GM12878 (cell line): ENCODE measurements at regions not wholly inside any gene's neighbourhood (a gene's known extent, or its start where the extent isn't known, plus 50 kb on each side); places are given as distances from the start of the nearest gene placed in this dataset.

ENCODE experiments used
- ATAC-seq: fragments of 200-7000 bp; cut with Tn5 transposase; 3 replicates; pipeline ENCODE4 v1.9.1; 2020; ENCODE audit warnings: mild to moderate bottlenecking, moderate library complexity
- BruUV-seq: library from RNA; stranded (reverse); fragments of 400-500 nt; replicated peaks from 2 replicates; lab custom pipeline; 2021; lab: Mats Ljungman, UMichigan
- CTCF ChIA-PET: fragments of 300-600 bp; sonication (Branson Sonifier 250); formaldehyde crosslinking; extraction: SDS; loops from one replicate; lab custom pipeline; 2021; ENCODE audit warnings: inconsistent platforms; lab: Yijun Ruan, JAX
- POLR2A ChIA-PET: fragments of 350-600 bp; formaldehyde crosslinking; extraction: SDS; loops from one replicate; lab custom pipeline; 2021; ENCODE audit warnings: inconsistent platforms; lab: Charles Lee
- RAD21 ChIA-PET: fragments of 300-600 bp; sonication (Branson Sonifier 250); formaldehyde crosslinking; loops from one replicate; lab custom pipeline; 2023; ENCODE audit warnings: antibody characterized with exemption; ENCODE audit not compliant: unreplicated experiment; lab: Charles Lee
- SMC1A ChIA-PET: fragments of 300-600 bp; sonication (Branson Sonifier 250); formaldehyde crosslinking; loops from one replicate; lab custom pipeline; 2023; ENCODE audit not compliant: unreplicated experiment, uncharacterized antibody; lab: Charles Lee
- DNase-seq: peaks from one replicate; pipeline ENCODE4 v3.0.0-alpha.2; 2011; ENCODE audit warnings: low read depth, low spot score
- FAIRE-seq: peaks from 3 replicates; lab custom pipeline; 2011; peaks lifted over from hg19 to GRCh38; lab: Jason Lieb, UNC
- H2AFZ ChIP-seq: 2 replicates; pipeline ENCODE4 v1.6.0; 2011; ENCODE audit warnings: low read depth, low read length, control low read depth; ENCODE audit not compliant: control insufficient read depth
- H3K27ac ChIP-seq: 2 replicates; pipeline ENCODE4 v1.5.1; 2011; ENCODE audit warnings: control low read depth; ENCODE audit not compliant: control insufficient read depth, insufficient read depth
- H3K27me3 ChIP-seq, 2 experiments: replicated peaks in 1 of 2; 2 replicates each; pipeline versions ENCODE4 v1.6.0 to v1.6.1; 2011; ENCODE audit warnings: low read length in 1 of 2; ENCODE audit not compliant: control insufficient read depth in 2 of 2, insufficient read depth in 2 of 2
- H3K36me3 ChIP-seq, 2 experiments: 2 replicates each; pipeline ENCODE4 v1.5.1; 2011; ENCODE audit warnings: low read length in 1 of 2; ENCODE audit not compliant: control insufficient read depth in 2 of 2, insufficient read depth in 2 of 2
- H3K4me1 ChIP-seq: 2 replicates; pipeline ENCODE4 v1.6.1; 2011; ENCODE audit warnings: mild to moderate bottlenecking, low read length, moderate library complexity, mixed read lengths; ENCODE audit not compliant: control insufficient read depth, insufficient read depth
- H3K4me2 ChIP-seq: 2 replicates; pipeline ENCODE4 v1.6.0; 2011; ENCODE audit warnings: control low read depth; ENCODE audit not compliant: control insufficient read depth, insufficient read depth
- H3K4me3 ChIP-seq: fragments of 200-600 bp; sonication (generic); 2 replicates; pipeline ENCODE4 v1.5.1; 2016
- H3K79me2 ChIP-seq: 2 replicates; pipeline ENCODE4 v1.6.0; 2011; ENCODE audit warnings: low read length; ENCODE audit not compliant: control insufficient read depth, insufficient read depth
- H3K9ac ChIP-seq: 2 replicates; pipeline ENCODE4 v1.8.0; 2011; ENCODE audit warnings: low read length, control low read depth, mixed read lengths; ENCODE audit not compliant: control insufficient read depth, insufficient read depth
- H3K9me3 ChIP-seq: replicated peaks from 3 replicates; pipeline ENCODE4 v1.5.1; 2011; ENCODE audit warnings: mild to moderate bottlenecking, low read length; ENCODE audit not compliant: control insufficient read depth, insufficient read depth
- H4K20me1 ChIP-seq: 2 replicates; pipeline ENCODE4 v1.6.0; 2011; ENCODE audit not compliant: control insufficient read depth, insufficient read depth
- BCL11A ChIP-seq: IDR thresholded peaks from 2 replicates; pipeline ENCODE4 v1.6.1; 2011; ENCODE audit warnings: low read depth, low read length
- CBX3 ChIP-seq: fragments of 200-600 bp; sonication (generic); IDR thresholded peaks from 2 replicates; pipeline ENCODE4 v1.6.1; 2016; ENCODE audit warnings: low read depth, borderline replicate concordance
- DPF2 ChIP-seq: fragments of 450-650 bp; IDR thresholded peaks from 2 replicates; pipeline ENCODE4 v1.6.1; 2017; ENCODE audit warnings: mild to moderate bottlenecking
- GABPA ChIP-seq: IDR thresholded peaks from 2 replicates; pipeline ENCODE4 v1.6.1; 2014; ENCODE audit warnings: antibody characterized with exemption, low read depth, mild to moderate bottlenecking, inconsistent platforms
- LARP7 ChIP-seq: fragments of 450-650 bp; IDR thresholded peaks from 2 replicates; pipeline ENCODE4 v1.6.1; 2017; ENCODE audit warnings: mild to moderate bottlenecking
- MYC ChIP-seq: IDR thresholded peaks from 2 replicates; pipeline ENCODE4 v1.6.1; 2011; ENCODE audit warnings: mild to moderate bottlenecking, low read length, moderate library complexity, inconsistent platforms; ENCODE audit not compliant: insufficient read depth, insufficient replicate concordance, insufficient read length, severe bottlenecking
- RUNX3 ChIP-seq: IDR thresholded peaks from 2 replicates; pipeline ENCODE4 v1.6.1; 2012; ENCODE audit warnings: low read length, inconsistent platforms
- SMAD1 ChIP-seq: fragments of 450-650 bp; IDR thresholded peaks from 2 replicates; pipeline ENCODE4 v1.6.1; 2018; ENCODE audit warnings: mild to moderate bottlenecking, low read depth; ENCODE audit not compliant: partially characterized antibody
- SUPT20H ChIP-seq: IDR thresholded peaks from 2 replicates; pipeline ENCODE4 v1.6.1; 2011; ENCODE audit warnings: low read depth, mild to moderate bottlenecking, low read length, moderate library complexity, borderline replicate concordance; ENCODE audit not compliant: control insufficient read depth
- WRNIP1 ChIP-seq: IDR thresholded peaks from 2 replicates; pipeline ENCODE4 v1.6.1; 2011; ENCODE audit warnings: low read depth, low read length, improper control_type of control experiment, borderline replicate concordance
- ZNF24 ChIP-seq: fragments of 450-650 bp; IDR thresholded peaks from 2 replicates; pipeline ENCODE4 v1.6.1; 2017; ENCODE audit warnings: antibody characterized with exemption, mild to moderate bottlenecking
- WGBS: methylation state at CpG from one replicate; pipeline ENCODE4 v1.1.6; 2016; ENCODE audit warnings: low lambda C conversion rate; ENCODE audit not compliant: insufficient replicate concordance, insufficient coverage; ENCODE audit errors: missing lambda C conversion rate; 5-methylcytosine and 5-hydroxymethylcytosine counted together
- in situ Hi-C: fragments of 300-500 bp; cut with MboI; formaldehyde crosslinking; loops from 9 replicates; pipeline ENCODE4 v1.14.3; 2018; ENCODE audit warnings: mixed read lengths
- intact Hi-C: fragments of 100-400 bp; cut with micrococcal nuclease; formaldehyde crosslinking; loops from one replicate; pipeline ENCODE4 v1.14.2; 2022; ENCODE audit not compliant: unreplicated experiment
- TF ChIP-seq, protein P1 (sequence below): IDR thresholded peaks from 2 replicates; pipeline ENCODE4 v1.6.1; 2012; ENCODE audit warnings: low read length, inconsistent platforms
- TF ChIP-seq, protein P2 (sequence below): fragments of 450-650 bp; formaldehyde crosslinking; IDR thresholded peaks from 2 replicates; pipeline ENCODE4 v1.5.0; 2022; ENCODE audit warnings: mild to moderate bottlenecking, missing genetic modification characterization
- TF ChIP-seq, protein P3 (sequence below): fragments of 450-650 bp; IDR thresholded peaks from 2 replicates; pipeline ENCODE4 v1.6.1; 2017; ENCODE audit warnings: low read depth, mild to moderate bottlenecking, moderate library complexity
- TF ChIP-seq, protein P4 (sequence below): fragments of 450-650 bp; IDR thresholded peaks from 2 replicates; pipeline ENCODE4 v1.6.1; 2018; ENCODE audit warnings: mild to moderate bottlenecking, low read depth, moderate library complexity; ENCODE audit not compliant: partially characterized antibody

DNA sequence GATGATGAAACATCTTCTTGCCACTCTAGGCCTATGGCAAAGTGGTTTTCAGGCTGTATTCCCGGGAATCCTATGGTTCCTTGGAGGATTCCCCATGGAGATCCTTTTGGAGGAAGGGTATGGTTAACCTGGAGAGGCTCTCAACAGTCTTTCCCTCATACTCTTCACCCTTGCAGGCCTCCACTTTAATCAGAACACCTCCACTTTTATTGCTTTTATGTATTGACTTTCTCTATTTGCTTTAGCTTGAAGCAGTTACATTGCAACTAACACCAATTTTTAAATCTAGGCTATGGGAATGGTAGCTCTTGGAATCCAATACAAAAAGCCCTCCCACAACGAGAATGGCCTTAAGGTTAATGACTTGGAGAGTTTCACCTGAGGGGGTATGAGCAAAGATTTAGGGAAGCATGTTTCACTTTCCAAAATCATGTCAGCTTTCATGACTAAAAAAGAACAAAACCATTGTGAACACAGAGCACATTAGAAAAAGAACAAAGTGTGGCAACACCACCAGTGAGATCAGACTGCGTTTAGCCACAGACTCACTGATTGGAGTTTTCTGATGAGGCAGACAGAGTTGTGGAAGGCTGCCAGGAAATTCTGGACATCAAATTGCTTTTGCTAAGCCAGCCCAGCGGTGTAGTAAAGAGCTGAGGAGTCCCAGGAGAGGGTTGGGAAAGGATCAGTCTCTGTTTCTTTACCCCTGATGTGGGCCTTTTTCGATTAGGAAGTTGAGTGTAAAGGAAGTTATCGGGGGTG, 130.4 kb upstream of the BMPER start:
- H3K4me2 ChIP-seq, result no peak overlapping the region
- no peak overlapping the region for H2AFZ ChIP-seq
- H3K36me3 ChIP-seq, result no peaks in the 10 kb centered on the region
- no peaks in the 10 kb centered on the region for H3K4me1 ChIP-seq
- H3K4me3 ChIP-seq, result no peak overlapping the region
- FAIRE-seq, result no peak
- intact Hi-C loops (no loop called here), in situ Hi-C loops (no loop called here)
- H3K79me2 ChIP-seq, result no peaks in the 10 kb centered on the region
- H3K9me3 ChIP-seq, result no peaks in the 10 kb centered on the region
- no TSS peak for BruUV-seq
- no peak overlapping the region for H3K27ac ChIP-seq
- ChIA-PET RAD21 (no interaction called here), POLR2A (no interaction called here), SMC1A (no interaction called here), CTCF (interaction anchor here (1.0 to 2.2 kb wide), 3 partner anchors 17 to 352 kb away, joined by 3 to 10 read pairs (median 3); no protein-coding TSS in a partner anchor)
- DNase-seq, result no peak
- ATAC-seq, result no peak
- no peak overlapping the region for H3K9ac ChIP-seq
- no peaks in the 10 kb centered on the region for H3K27me3 ChIP-seq
- 6% methylated on average over 6 of the region's 6 CpGs for WGBS
- H4K20me1 ChIP-seq, result no peaks in the 10 kb centered on the region
- no peak for TF ChIP-seq CBX3
- TF ChIP-seq, protein P1, sequence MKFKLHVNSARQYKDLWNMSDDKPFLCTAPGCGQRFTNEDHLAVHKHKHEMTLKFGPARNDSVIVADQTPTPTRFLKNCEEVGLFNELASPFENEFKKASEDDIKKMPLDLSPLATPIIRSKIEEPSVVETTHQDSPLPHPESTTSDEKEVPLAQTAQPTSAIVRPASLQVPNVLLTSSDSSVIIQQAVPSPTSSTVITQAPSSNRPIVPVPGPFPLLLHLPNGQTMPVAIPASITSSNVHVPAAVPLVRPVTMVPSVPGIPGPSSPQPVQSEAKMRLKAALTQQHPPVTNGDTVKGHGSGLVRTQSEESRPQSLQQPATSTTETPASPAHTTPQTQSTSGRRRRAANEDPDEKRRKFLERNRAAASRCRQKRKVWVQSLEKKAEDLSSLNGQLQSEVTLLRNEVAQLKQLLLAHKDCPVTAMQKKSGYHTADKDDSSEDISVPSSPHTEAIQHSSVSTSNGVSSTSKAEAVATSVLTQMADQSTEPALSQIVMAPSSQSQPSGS, result no peak
- no peak for TF ChIP-seq ZNF24
- no peak for TF ChIP-seq WRNIP1
- no peak for TF ChIP-seq BCL11A
- no peak for TF ChIP-seq SMAD1
- TF ChIP-seq GABPA, result no peak
- TF ChIP-seq SUPT20H, result no peak
- TF ChIP-seq, protein P2, sequence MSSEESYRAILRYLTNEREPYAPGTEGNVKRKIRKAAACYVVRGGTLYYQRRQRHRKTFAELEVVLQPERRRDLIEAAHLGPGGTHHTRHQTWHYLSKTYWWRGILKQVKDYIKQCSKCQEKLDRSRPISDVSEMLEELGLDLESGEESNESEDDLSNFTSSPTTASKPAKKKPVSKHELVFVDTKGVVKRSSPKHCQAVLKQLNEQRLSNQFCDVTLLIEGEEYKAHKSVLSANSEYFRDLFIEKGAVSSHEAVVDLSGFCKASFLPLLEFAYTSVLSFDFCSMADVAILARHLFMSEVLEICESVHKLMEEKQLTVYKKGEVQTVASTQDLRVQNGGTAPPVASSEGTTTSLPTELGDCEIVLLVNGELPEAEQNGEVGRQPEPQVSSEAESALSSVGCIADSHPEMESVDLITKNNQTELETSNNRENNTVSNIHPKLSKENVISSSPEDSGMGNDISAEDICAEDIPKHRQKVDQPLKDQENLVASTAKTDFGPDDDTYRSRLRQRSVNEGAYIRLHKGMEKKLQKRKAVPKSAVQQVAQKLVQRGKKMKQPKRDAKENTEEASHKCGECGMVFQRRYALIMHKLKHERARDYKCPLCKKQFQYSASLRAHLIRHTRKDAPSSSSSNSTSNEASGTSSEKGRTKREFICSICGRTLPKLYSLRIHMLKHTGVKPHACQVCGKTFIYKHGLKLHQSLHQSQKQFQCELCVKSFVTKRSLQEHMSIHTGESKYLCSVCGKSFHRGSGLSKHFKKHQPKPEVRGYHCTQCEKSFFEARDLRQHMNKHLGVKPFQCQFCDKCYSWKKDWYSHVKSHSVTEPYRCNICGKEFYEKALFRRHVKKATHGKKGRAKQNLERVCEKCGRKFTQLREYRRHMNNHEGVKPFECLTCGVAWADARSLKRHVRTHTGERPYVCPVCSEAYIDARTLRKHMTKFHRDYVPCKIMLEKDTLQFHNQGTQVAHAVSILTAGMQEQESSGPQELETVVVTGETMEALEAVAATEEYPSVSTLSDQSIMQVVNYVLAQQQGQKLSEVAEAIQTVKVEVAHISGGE (CRISPR knock-in tag), result no peak
- no peak for TF ChIP-seq RUNX3
- TF ChIP-seq, protein P3, sequence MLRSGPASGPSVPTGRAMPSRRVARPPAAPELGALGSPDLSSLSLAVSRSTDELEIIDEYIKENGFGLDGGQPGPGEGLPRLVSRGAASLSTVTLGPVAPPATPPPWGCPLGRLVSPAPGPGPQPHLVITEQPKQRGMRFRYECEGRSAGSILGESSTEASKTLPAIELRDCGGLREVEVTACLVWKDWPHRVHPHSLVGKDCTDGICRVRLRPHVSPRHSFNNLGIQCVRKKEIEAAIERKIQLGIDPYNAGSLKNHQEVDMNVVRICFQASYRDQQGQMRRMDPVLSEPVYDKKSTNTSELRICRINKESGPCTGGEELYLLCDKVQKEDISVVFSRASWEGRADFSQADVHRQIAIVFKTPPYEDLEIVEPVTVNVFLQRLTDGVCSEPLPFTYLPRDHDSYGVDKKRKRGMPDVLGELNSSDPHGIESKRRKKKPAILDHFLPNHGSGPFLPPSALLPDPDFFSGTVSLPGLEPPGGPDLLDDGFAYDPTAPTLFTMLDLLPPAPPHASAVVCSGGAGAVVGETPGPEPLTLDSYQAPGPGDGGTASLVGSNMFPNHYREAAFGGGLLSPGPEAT, result no peak
- TF ChIP-seq MYC, result no peak
- no peak for TF ChIP-seq LARP7
- TF ChIP-seq, protein P4, sequence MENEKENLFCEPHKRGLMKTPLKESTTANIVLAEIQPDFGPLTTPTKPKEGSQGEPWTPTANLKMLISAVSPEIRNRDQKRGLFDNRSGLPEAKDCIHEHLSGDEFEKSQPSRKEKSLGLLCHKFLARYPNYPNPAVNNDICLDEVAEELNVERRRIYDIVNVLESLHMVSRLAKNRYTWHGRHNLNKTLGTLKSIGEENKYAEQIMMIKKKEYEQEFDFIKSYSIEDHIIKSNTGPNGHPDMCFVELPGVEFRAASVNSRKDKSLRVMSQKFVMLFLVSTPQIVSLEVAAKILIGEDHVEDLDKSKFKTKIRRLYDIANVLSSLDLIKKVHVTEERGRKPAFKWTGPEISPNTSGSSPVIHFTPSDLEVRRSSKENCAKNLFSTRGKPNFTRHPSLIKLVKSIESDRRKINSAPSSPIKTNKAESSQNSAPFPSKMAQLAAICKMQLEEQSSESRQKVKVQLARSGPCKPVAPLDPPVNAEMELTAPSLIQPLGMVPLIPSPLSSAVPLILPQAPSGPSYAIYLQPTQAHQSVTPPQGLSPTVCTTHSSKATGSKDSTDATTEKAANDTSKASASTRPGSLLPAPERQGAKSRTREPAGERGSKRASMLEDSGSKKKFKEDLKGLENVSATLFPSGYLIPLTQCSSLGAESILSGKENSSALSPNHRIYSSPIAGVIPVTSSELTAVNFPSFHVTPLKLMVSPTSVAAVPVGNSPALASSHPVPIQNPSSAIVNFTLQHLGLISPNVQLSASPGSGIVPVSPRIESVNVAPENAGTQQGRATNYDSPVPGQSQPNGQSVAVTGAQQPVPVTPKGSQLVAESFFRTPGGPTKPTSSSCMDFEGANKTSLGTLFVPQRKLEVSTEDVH, result no peak
- no peak for TF ChIP-seq DPF2
